ENCODE measurements at regions not wholly inside any gene's neighbourhood (a gene's known extent, or its start where the extent isn't known, plus 50 kb on each side); places are given as distances from the start of the nearest gene placed in this dataset.

- Histone ChIP-seq H3K27me3 (ENCODE audit: control insufficient read depth, insufficient read depth, low read length) (no peaks in the 10 kb centered on the region; the same call in 1 of the 2 replicates), H3K36me3 (ENCODE audit: control insufficient read depth, insufficient read depth, low read length) (no peaks in the 10 kb centered on the region), H3K4me1 (ENCODE audit: control insufficient read depth, insufficient read depth, low read length) (no peaks in the 10 kb centered on the region), H3K27ac (ENCODE audit: low read length) (no peak overlapping the region), H3K4me3 (ENCODE audit: low read depth in 2 of 2, low read length in 2 of 2) (no peak overlapping the region), H3K9me3 (ENCODE audit: control insufficient read depth, insufficient read depth, low read depth, low read length) (no peaks in the 10 kb centered on the region)
- CTCF ChIA-PET = interaction anchor here (1.0 to 1.5 kb wide), 4 partner anchors 87 to 155 kb away, joined by 3 to 8 read pairs (median 4); partner anchors contain the start of gene SDC1
- in situ Hi-C loops (cut with HindIII; ENCODE audit: low pct_unique_long_range_greater_than_20kb, low sequenced_read_pairs) (no loop called here), intact Hi-C loops (cut with micrococcal nuclease; ENCODE audit: unreplicated experiment) (no loop called here)
- DNase-seq (ENCODE audit: low read depth, low spot score) = no peak
- TF ChIP-seq, protein P1, sequence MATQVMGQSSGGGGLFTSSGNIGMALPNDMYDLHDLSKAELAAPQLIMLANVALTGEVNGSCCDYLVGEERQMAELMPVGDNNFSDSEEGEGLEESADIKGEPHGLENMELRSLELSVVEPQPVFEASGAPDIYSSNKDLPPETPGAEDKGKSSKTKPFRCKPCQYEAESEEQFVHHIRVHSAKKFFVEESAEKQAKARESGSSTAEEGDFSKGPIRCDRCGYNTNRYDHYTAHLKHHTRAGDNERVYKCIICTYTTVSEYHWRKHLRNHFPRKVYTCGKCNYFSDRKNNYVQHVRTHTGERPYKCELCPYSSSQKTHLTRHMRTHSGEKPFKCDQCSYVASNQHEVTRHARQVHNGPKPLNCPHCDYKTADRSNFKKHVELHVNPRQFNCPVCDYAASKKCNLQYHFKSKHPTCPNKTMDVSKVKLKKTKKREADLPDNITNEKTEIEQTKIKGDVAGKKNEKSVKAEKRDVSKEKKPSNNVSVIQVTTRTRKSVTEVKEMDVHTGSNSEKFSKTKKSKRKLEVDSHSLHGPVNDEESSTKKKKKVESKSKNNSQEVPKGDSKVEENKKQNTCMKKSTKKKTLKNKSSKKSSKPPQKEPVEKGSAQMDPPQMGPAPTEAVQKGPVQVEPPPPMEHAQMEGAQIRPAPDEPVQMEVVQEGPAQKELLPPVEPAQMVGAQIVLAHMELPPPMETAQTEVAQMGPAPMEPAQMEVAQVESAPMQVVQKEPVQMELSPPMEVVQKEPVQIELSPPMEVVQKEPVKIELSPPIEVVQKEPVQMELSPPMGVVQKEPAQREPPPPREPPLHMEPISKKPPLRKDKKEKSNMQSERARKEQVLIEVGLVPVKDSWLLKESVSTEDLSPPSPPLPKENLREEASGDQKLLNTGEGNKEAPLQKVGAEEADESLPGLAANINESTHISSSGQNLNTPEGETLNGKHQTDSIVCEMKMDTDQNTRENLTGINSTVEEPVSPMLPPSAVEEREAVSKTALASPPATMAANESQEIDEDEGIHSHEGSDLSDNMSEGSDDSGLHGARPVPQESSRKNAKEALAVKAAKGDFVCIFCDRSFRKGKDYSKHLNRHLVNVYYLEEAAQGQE (IDR thresholded peaks at IDR 0.05; ENCODE audit: insufficient read depth in 1 of 2, low read depth in 2 of 2, low read length in 1 of 2) = no peak
- peak; percentile 13; the same call in 1 of the 2 replicates for ATAC-seq
- POLR2A ChIA-PET = no interaction called here
- no TSS peak for BruUV-seq (replicated peaks)
These were observed 84.7 kb upstream of the LAPTM4A start for GRCh38 chr2:20136149-20136548.

DNA sequence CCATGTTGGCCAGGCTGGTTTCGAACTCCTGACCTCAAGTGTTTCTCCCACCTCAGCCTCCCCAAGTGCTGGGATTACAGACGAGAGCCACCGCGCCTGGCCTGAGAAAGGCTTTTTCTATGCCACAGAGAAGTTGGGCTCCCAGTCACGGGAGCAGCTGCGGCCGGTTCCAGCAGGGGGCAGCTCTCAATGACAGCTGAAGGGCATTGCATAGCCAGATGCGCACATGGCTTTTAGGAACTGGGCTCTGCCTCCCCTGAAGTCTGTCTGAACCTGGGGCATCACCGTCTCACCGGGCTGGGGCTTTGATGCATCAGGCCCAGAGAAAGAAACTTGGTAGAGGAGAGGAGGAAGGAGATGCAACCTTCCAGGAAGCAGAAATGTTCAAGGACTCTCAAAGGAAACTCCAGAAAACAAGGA, 84.2 kb upstream of the LAPTM4A start:
- Histone ChIP-seq H3K4me3 (ENCODE audit: low read depth in 2 of 2, low read length in 2 of 2) (no peak overlapping the region), H3K36me3 (ENCODE audit: control insufficient read depth, insufficient read depth, low read length) (no peaks in the 10 kb centered on the region), H3K4me1 (ENCODE audit: control insufficient read depth, insufficient read depth, low read length) (no peaks in the 10 kb centered on the region), H3K27me3 (ENCODE audit: control insufficient read depth, insufficient read depth, low read length) (no peaks in the 10 kb centered on the region; the same call in 1 of the 2 replicates), H3K27ac (ENCODE audit: low read length) (no peak overlapping the region), H3K9me3 (ENCODE audit: control insufficient read depth, insufficient read depth, low read depth, low read length) (no peaks in the 10 kb centered on the region)
- DNase-seq (ENCODE audit: low read depth, low spot score) = peak; percentile 45
- TF ChIP-seq, protein P1 (IDR thresholded peaks at IDR 0.05; ENCODE audit: insufficient read depth in 1 of 2, low read depth in 2 of 2, low read length in 1 of 2) = no peak
- no peak for TF ChIP-seq POLR2AphosphoS5 (IDR thresholded peaks at IDR 0.05; ENCODE audit: low read depth, low read length)
- TF ChIP-seq CTCF (IDR thresholded peaks at IDR 0.05) = peak; percentile 92
- ChIA-PET POLR2A (no interaction called here), CTCF (interaction anchor here (1.0 to 1.2 kb wide), 3 partner anchors 87 to 155 kb away, joined by 3 to 8 read pairs (median 3); partner anchors contain the start of gene SDC1)
- peak; percentile 85 for ATAC-seq
- no TSS peak for BruUV-seq (replicated peaks)
- in situ Hi-C loops (cut with HindIII; ENCODE audit: low pct_unique_long_range_greater_than_20kb, low sequenced_read_pairs) = no loop called here
- intact Hi-C loops (cut with micrococcal nuclease; ENCODE audit: unreplicated experiment) = loop anchor here (1.0 kb wide), 1 partner anchor 90 kb away; the partner anchor contains the start of gene SDC1
